Naive B cell (primary cell): ENCODE measurements at regions not wholly inside any gene's neighbourhood (a gene's known extent, or its start where the extent isn't known, plus 50 kb on each side); places are given as distances from the start of the nearest gene placed in this dataset.

Experiments used
- ATAC-seq, 2 donors: fragments of 150-1000 bp; cut with Tn5 transposase; 2 replicates each; pipeline ENCODE4 v1.10.0; 2021; ENCODE audit warnings: low read depth in 2 of 2, mild to moderate bottlenecking in 2 of 2, moderate library complexity in 2 of 2
- DNase-seq: peaks from one replicate; pipeline ENCODE4 v3.0.0; 2022
- H3K27ac Mint-ChIP-seq, 6 donors: one replicate each; pipeline ENCODE4 v1.8.0; 2020 to 2022; ENCODE audit warnings: mild to moderate bottlenecking in 6 of 6, mixed read lengths in 6 of 6, moderate library complexity in 5 of 6, inconsistent platforms in 2 of 6
- H3K27me3 Mint-ChIP-seq, 3 donors: one replicate each; pipeline ENCODE4 v1.8.0; 2021 to 2022; ENCODE audit warnings: mixed read lengths in 3 of 3, mild to moderate bottlenecking in 1 of 3
- H3K36me3 Mint-ChIP-seq, 2 donors: one replicate each; pipeline ENCODE4 v1.8.0; 2020 to 2022; ENCODE audit warnings: mixed read lengths in 2 of 2, inconsistent platforms in 1 of 2, mild to moderate bottlenecking in 1 of 2
- H3K4me1 Mint-ChIP-seq, 3 donors: one replicate each; pipeline ENCODE4 v1.8.0; 2020 to 2022; ENCODE audit warnings: mixed read lengths in 3 of 3, inconsistent platforms in 1 of 3, mild to moderate bottlenecking in 1 of 3, moderate library complexity in 1 of 3
- H3K4me3 Mint-ChIP-seq, 8 donors: one replicate each; pipeline ENCODE4 v1.8.0; 2020 to 2022; ENCODE audit warnings: mild to moderate bottlenecking in 8 of 8, mixed read lengths in 8 of 8, moderate library complexity in 8 of 8, inconsistent platforms in 2 of 8
- H3K9me3 Mint-ChIP-seq, 7 donors: one replicate each; pipeline ENCODE4 v1.8.0; 2020 to 2022; ENCODE audit warnings: mixed read lengths in 7 of 7, mild to moderate bottlenecking in 5 of 7, inconsistent platforms in 2 of 7, moderate library complexity in 1 of 7

- Mint-ChIP-seq H3K36me3 (no peaks in the 10 kb centered on the region), H3K27me3 (peaks cover 9 to 22% (median 13%) of the 10 kb centered on the region in 3 donors), H3K27ac (peak overlapping the region in 1 of 6 donors; percentile 45), H3K9me3 (no peaks in the 10 kb centered on the region), H3K4me1 (peaks cover 0 to 8% (median 4%) of the 10 kb centered on the region in 3 donors), H3K4me3 (no peak overlapping the region)
- no peak for DNase-seq
- ATAC-seq, result no peak
These were observed 68.6 kb downstream of the ZNF621 start for GRCh38 chr3:40593351-40593750.

GRCh38 chr3:40597441-40597840 is 72.7 kb downstream of the ZNF621 start:
- no peak for DNase-seq
- no peaks in the 10 kb centered on the region for H3K36me3 Mint-ChIP-seq
- peaks cover 0 to 4% (median 0%) of the 10 kb centered on the region in 7 donors for H3K9me3 Mint-ChIP-seq
- peaks cover 0 to 8% (median 4%) of the 10 kb centered on the region in 3 donors for H3K4me1 Mint-ChIP-seq
- no peak overlapping the region for H3K4me3 Mint-ChIP-seq
- no peak for ATAC-seq
- H3K27me3 Mint-ChIP-seq, result peaks cover 0 to 34% (median 26%) of the 10 kb centered on the region in 3 donors
- peak overlapping the region in 1 of 6 donors; percentile 69 for H3K27ac Mint-ChIP-seq

GRCh38 chr3:40598338-40598737 is 73.6 kb downstream of the ZNF621 start:
- H3K4me3 Mint-ChIP-seq, result no peak overlapping the region
- H3K27ac Mint-ChIP-seq, result no peak overlapping the region
- peaks cover 0 to 40% (median 28%) of the 10 kb centered on the region in 3 donors for H3K27me3 Mint-ChIP-seq
- H3K36me3 Mint-ChIP-seq, result no peaks in the 10 kb centered on the region
- H3K4me1 Mint-ChIP-seq, result peaks cover 0 to 8% (median 4%) of the 10 kb centered on the region in 3 donors
- DNase-seq (no peak), ATAC-seq (no peak)
- peaks cover 0 to 4% (median 0%) of the 10 kb centered on the region in 7 donors for H3K9me3 Mint-ChIP-seq

- Mint-ChIP-seq H3K27me3 (peaks cover 4 to 46% (median 35%) of the 10 kb centered on the region in 3 donors), H3K36me3 (no peaks in the 10 kb centered on the region), H3K4me1 (peaks cover 0 to 8% (median 4%) of the 10 kb centered on the region in 3 donors), H3K27ac (no peak overlapping the region), H3K9me3 (peaks cover 0 to 4% (median 0%) of the 10 kb centered on the region in 7 donors), H3K4me3 (no peak overlapping the region)
- DNase-seq (no peak), ATAC-seq (no peak)
These were observed 74.2 kb downstream of the ZNF621 start for GRCh38 chr3:40598962-40599361.

GRCh38 chr3:40602778-40603385 is 78.1 kb downstream of the ZNF621 start:
- Mint-ChIP-seq H3K27me3 (peaks cover 19 to 67% (median 60%) of the 10 kb centered on the region in 3 donors), H3K9me3 (peaks cover 0 to 4% (median 0%) of the 10 kb centered on the region in 7 donors), H3K4me3 (no peak overlapping the region), H3K36me3 (peaks cover 0 to 4% of the 10 kb centered on the region in 2 donors), H3K4me1 (peaks cover 0 to 4% (median 0%) of the 10 kb centered on the region in 3 donors), H3K27ac (peak overlapping the region in 1 of 6 donors; percentile 6)
- no peak for DNase-seq
- ATAC-seq, result no peak

- ATAC-seq (no peak), DNase-seq (no peak)
- Mint-ChIP-seq H3K27ac (no peak overlapping the region), H3K4me3 (no peak overlapping the region), H3K36me3 (peaks cover 0 to 11% of the 10 kb centered on the region in 2 donors), H3K4me1 (no peaks in the 10 kb centered on the region), H3K9me3 (peaks cover 0 to 7% (median 0%) of the 10 kb centered on the region in 7 donors), H3K27me3 (peaks cover 19 to 52% (median 41%) of the 10 kb centered on the region in 3 donors)
These were observed 81.2 kb downstream of the ZNF621 start for GRCh38 chr3:40605960-40606359.

GRCh38 chr3:40608091-40608490 is 83.3 kb downstream of the ZNF621 start:
- Mint-ChIP-seq H3K27me3 (peaks cover 25 to 49% (median 41%) of the 10 kb centered on the region in 3 donors), H3K4me3 (peak overlapping the region in 2 of 8 donors; percentile 9 to 41), H3K4me1 (peaks cover 0 to 9% (median 0%) of the 10 kb centered on the region in 3 donors), H3K9me3 (peaks cover 0 to 7% (median 0%) of the 10 kb centered on the region in 7 donors), H3K27ac (peak overlapping the region in 1 of 6 donors; percentile 59), H3K36me3 (peaks cover 0 to 11% of the 10 kb centered on the region in 2 donors)
- no peak for ATAC-seq
- no peak for DNase-seq

GRCh38 chr3:40613306-40613705 is 88.5 kb downstream of the ZNF621 start:
- Mint-ChIP-seq H3K27me3 (peaks cover 39 to 45% (median 42%) of the 10 kb centered on the region in 3 donors), H3K9me3 (peaks cover 0 to 1% (median 0%) of the 10 kb centered on the region in 7 donors), H3K4me1 (peaks cover 17 to 32% (median 23%) of the 10 kb centered on the region in 3 donors), H3K27ac (no peak overlapping the region), H3K4me3 (peak overlapping the region in 1 of 8 donors; percentile 25), H3K36me3 (peaks cover 3 to 8% of the 10 kb centered on the region in 2 donors)
- DNase-seq (no peak), ATAC-seq (no peak)

- Mint-ChIP-seq H3K9me3 (no peaks in the 10 kb centered on the region), H3K27me3 (peaks cover 38 to 43% (median 39%) of the 10 kb centered on the region in 3 donors), H3K36me3 (peaks cover 4 to 8% of the 10 kb centered on the region in 2 donors), H3K27ac (peak overlapping the region in 2 of 6 donors; percentile 48 to 69), H3K4me3 (peak overlapping the region in 7 of 8 donors; percentile 17 to 77 (median 45)), H3K4me1 (peaks cover 20 to 37% (median 28%) of the 10 kb centered on the region in 3 donors)
- DNase-seq (peak; percentile 15), ATAC-seq (peak; percentile 73 to 75)
These were observed 90.6 kb downstream of the ZNF621 start for GRCh38 chr3:40615110-40615915.

GRCh38 chr3:40615918-40616819 is 91.4 kb downstream of the ZNF621 start:
- Mint-ChIP-seq H3K36me3 (peaks cover 7 to 8% of the 10 kb centered on the region in 2 donors), H3K27ac (peak overlapping the region in 2 of 6 donors; percentile 83 to 89), H3K9me3 (no peaks in the 10 kb centered on the region), H3K4me1 (peaks cover 26 to 41% (median 34%) of the 10 kb centered on the region in 3 donors), H3K4me3 (peak overlapping the region in 6 of 8 donors; percentile 17 to 77 (median 49)), H3K27me3 (peaks cover 38 to 42% (median 39%) of the 10 kb centered on the region in 3 donors)
- ATAC-seq (no peak), DNase-seq (no peak)

- no peaks in the 10 kb centered on the region for H3K9me3 Mint-ChIP-seq
- peak overlapping the region in 1 of 8 donors; percentile 19 for H3K4me3 Mint-ChIP-seq
- peak overlapping the region in 2 of 6 donors; percentile 36 to 45 for H3K27ac Mint-ChIP-seq
- peaks cover 37 to 39% (median 38%) of the 10 kb centered on the region in 3 donors for H3K27me3 Mint-ChIP-seq
- no peak for ATAC-seq
- no peak for DNase-seq
- H3K4me1 Mint-ChIP-seq, result peaks cover 26 to 49% (median 38%) of the 10 kb centered on the region in 3 donors
- peaks cover 7 to 8% of the 10 kb centered on the region in 2 donors for H3K36me3 Mint-ChIP-seq
These were observed 92.3 kb downstream of the ZNF621 start for GRCh38 chr3:40617084-40617483.

GRCh38 chr3:40618158-40618557 is 93.4 kb downstream of the ZNF621 start:
- peaks cover 7 to 8% of the 10 kb centered on the region in 2 donors for H3K36me3 Mint-ChIP-seq
- ATAC-seq, result peak; percentile 45 to 48
- peak overlapping the region in 2 of 6 donors; percentile 0 to 59 for H3K27ac Mint-ChIP-seq
- H3K4me3 Mint-ChIP-seq, result no peak overlapping the region
- peaks cover 34 to 38% (median 37%) of the 10 kb centered on the region in 3 donors for H3K27me3 Mint-ChIP-seq
- peaks cover 0 to 2% (median 0%) of the 10 kb centered on the region in 7 donors for H3K9me3 Mint-ChIP-seq
- DNase-seq, result no peak
- peaks cover 26 to 40% (median 38%) of the 10 kb centered on the region in 3 donors for H3K4me1 Mint-ChIP-seq
